ENCODE measurements at regions not wholly inside any gene's neighbourhood (a gene's known extent, or its start where the extent isn't known, plus 50 kb on each side); places are given as distances from the start of the nearest gene placed in this dataset.

DNA sequence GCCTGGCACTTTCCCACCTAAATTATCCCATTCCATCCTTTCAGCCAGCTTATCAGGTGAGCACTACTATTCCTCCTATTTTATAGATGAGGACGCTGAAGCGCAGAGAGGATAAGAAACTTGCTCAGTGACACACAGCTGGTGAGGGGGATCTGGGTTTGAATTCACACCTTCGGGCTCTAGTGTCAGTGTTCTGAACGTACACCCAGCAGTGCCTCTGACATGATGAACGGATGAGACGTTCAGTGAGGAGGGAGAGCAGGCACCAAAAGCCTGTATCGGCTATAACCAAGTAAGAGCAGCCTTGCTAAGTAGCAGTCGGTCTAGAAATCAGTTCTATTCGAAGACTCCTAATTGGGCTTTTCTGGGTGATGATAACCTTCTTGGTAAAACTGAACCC is 167.0 kb downstream of the ASB1 start:
- TF ChIP-seq TCF7L2 (IDR thresholded peaks at IDR 0.05; ENCODE audit: low read depth, low read length) (no peak), POLR2AphosphoS5 (IDR thresholded peaks at IDR 0.05; ENCODE audit: low read depth, low read length) (no peak)
- TF ChIP-seq, protein P1, sequence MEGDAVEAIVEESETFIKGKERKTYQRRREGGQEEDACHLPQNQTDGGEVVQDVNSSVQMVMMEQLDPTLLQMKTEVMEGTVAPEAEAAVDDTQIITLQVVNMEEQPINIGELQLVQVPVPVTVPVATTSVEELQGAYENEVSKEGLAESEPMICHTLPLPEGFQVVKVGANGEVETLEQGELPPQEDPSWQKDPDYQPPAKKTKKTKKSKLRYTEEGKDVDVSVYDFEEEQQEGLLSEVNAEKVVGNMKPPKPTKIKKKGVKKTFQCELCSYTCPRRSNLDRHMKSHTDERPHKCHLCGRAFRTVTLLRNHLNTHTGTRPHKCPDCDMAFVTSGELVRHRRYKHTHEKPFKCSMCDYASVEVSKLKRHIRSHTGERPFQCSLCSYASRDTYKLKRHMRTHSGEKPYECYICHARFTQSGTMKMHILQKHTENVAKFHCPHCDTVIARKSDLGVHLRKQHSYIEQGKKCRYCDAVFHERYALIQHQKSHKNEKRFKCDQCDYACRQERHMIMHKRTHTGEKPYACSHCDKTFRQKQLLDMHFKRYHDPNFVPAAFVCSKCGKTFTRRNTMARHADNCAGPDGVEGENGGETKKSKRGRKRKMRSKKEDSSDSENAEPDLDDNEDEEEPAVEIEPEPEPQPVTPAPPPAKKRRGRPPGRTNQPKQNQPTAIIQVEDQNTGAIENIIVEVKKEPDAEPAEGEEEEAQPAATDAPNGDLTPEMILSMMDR (IDR thresholded peaks at IDR 0.05): no peak
- TF ChIP-seq, protein P2, sequence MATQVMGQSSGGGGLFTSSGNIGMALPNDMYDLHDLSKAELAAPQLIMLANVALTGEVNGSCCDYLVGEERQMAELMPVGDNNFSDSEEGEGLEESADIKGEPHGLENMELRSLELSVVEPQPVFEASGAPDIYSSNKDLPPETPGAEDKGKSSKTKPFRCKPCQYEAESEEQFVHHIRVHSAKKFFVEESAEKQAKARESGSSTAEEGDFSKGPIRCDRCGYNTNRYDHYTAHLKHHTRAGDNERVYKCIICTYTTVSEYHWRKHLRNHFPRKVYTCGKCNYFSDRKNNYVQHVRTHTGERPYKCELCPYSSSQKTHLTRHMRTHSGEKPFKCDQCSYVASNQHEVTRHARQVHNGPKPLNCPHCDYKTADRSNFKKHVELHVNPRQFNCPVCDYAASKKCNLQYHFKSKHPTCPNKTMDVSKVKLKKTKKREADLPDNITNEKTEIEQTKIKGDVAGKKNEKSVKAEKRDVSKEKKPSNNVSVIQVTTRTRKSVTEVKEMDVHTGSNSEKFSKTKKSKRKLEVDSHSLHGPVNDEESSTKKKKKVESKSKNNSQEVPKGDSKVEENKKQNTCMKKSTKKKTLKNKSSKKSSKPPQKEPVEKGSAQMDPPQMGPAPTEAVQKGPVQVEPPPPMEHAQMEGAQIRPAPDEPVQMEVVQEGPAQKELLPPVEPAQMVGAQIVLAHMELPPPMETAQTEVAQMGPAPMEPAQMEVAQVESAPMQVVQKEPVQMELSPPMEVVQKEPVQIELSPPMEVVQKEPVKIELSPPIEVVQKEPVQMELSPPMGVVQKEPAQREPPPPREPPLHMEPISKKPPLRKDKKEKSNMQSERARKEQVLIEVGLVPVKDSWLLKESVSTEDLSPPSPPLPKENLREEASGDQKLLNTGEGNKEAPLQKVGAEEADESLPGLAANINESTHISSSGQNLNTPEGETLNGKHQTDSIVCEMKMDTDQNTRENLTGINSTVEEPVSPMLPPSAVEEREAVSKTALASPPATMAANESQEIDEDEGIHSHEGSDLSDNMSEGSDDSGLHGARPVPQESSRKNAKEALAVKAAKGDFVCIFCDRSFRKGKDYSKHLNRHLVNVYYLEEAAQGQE (IDR thresholded peaks at IDR 0.05; ENCODE audit: insufficient read depth in 1 of 2, low read depth in 2 of 2, low read length in 1 of 2): no peak
